Inferior parietal cortex (tissue), 1 donor: ENCODE measurements at regions not wholly inside any gene's neighbourhood (a gene's known extent, or its start where the extent isn't known, plus 50 kb on each side); places are given as distances from the start of the nearest gene placed in this dataset.
A peak's percentile ranks its signal among the peaks of the same experiment; 100 is the strongest.
"Not testable (repeated sequence)": the region's sequence is repeated elsewhere in the genome, so short reads cannot be mapped to it uniquely, and the experiment has no call there.

Experiments
- DNase-seq: peaks from one replicate; pipeline ENCODE4 v3.0.0-alpha.2; 2016; ENCODE audit errors: extremely low spot score

DNA sequence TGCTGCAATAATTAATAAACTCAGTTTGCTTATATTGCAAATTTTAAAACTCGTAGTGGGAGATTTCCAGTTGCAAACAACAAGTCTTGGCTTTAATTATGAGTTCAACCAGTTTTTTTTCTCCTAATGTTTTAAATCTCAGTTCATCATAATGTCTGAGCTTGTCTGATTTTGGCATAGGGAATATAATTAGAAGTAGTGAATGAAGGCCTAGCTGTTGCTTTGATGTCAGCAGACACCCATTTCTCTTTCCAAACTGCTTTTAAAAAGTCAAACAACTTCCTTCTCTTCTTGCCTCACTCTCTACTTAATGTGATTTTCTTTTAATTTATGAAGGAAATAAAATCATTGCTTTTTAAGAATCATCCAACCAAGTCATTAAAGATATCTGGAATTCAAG is 1462.1 kb downstream of the DPP10 start:
- no peak for DNase-seq

DNA sequence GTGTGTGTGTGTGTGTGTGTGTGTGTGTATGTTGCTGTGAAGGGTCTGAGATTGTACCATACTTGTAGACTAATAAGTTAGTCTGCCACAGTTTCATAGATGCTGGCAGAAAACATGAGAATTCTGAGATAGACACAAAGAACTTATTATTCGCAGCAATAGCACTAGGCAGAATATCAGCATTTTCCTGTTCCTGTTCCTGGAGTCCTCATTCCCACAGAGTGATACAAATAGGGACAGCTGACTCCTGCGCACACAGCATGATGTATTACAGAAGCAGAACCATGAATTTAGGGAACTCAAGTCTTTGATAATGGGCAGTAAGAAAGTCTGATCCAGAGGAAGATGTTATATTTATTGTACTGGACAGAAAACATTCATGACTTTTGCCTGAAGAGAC is 1466.3 kb downstream of the DPP10 start:
- DNase-seq = no peak

DNA sequence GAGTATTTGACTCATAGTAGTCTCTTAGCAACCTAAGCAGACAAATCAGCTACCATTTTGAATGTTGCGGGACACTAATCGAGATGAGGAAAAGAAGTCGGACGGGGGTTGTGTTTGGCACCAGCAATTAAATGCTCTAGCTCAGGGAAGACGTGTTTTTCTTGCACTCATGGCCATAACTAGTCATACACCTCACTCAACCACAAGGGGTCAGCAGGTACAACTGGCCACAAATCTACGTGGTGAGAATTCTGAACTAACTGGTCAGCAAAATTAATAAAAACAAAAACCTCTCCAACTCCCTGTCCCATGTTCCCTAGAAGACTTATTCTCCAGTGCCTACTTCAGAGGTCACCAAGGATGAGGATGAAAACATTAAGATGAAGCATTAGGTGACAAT is 1467.8 kb downstream of the DPP10 start:
- DNase-seq = no peak

DNA sequence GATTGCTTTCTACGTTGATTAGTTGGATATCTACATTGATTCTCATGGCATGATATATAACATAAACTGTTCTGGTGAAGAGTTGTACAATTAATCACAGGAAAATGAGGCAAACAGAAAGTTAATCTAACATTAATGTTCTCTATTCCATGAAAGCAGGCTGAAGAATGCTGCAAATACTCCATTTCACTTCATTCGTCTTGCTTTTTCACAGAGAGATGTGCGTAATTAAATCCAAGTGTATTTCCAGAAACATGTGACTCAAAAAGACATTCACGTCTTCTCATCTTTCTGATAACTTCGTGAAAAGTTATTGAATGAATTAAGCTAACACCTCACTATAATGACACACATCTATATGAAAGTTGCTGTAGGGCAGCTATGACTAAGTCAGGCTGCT is 1471.5 kb downstream of the DPP10 start:
- no peak for DNase-seq

DNA sequence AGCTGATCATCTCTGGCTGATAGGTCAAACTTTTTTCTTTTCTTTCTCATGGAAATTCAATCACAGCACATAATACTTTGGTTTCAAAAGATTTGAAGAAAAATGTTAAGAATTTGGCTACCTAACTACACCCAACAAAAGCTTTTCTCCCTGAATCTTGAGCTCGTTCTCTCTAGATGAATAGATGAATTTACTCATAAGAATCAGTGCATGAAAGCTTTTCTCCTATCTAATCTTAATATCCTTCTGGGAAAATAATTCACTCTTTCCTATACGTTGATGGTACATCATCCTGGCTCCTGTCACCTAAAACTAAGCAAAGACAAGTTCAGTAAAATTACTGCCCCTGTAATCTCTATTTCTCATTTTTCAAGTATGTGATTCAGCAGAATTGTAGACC is 1479.1 kb downstream of the DPP10 start:
- no peak for DNase-seq

DNA sequence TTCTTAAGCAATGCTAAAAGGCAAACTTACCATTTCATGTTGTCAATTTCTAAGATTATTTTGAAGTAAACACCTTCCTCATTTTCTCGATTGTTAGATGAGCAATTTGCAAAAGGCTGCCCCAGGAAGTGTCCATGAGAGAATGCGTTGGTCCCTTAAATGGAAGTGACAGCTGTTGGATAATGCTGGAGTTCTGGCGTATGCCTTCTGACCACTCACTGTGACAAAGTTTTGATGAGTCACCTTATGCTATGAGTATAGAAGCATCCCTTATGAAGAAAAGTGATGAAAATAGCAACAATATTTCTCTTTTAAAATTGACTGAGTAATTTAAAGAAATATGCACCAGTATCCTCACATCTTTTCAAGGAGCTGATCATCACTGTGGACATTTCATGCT is 1497.5 kb downstream of the DPP10 start:
- DNase-seq = peak; percentile 25

DNA sequence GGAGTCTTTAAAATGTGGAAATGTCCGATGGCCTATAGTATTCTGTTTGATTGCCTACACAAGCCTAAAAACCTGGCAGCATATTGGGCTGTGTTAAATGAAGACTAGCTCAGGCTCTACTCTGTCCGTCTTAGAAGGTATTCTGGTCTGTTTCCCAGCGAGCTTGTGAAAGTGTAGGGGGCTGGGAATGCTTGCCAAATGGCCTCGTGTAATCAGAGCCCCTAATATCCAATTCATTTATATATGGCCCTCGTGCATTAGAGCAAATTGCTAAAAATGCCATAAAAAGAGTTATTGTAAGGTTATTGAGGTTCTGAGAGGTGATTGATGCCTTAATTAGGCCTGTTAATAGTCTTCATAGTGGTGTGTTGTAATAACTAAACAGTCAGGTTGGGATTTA is 1500.4 kb downstream of the DPP10 start:
- no peak for DNase-seq

DNA sequence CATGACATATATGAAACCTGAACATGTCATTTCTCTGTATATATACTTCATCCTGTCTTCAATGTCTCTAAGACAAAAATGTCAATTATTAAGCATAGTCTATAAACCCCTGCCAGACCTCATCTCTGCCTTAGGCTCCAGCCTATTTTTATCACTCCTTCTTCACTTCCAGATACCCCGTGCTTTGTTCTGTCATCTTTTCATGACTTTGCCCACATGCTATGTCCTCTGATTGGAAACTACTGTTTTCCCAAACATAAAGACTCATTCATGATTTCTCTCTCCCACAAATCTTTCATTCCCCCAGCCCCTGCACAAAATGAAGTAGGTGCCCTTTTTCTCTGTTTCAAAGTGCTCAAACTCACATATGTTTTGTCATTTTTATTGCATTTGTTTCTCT is 1503.9 kb downstream of the DPP10 start:
- no peak for DNase-seq

DNA sequence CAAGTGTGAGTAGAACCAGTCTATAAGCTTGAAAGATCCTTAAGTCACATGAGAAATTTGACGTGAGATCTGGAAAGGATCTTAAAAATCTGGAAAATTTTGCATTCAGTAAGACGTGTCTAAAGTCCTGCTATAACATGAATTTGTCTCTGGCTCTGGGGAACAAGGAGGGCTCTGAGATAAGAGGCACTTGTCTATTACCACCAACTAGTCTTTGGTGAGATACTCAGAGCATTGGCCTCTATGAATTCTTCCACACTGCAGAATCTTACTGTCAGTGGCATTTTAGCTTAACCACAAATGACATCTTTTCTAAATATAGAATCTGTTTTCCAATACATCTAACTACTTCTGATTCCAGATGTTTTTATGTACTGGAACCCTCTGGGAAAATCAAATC is 1504.5 kb downstream of the DPP10 start:
- DNase-seq = no peak

DNA sequence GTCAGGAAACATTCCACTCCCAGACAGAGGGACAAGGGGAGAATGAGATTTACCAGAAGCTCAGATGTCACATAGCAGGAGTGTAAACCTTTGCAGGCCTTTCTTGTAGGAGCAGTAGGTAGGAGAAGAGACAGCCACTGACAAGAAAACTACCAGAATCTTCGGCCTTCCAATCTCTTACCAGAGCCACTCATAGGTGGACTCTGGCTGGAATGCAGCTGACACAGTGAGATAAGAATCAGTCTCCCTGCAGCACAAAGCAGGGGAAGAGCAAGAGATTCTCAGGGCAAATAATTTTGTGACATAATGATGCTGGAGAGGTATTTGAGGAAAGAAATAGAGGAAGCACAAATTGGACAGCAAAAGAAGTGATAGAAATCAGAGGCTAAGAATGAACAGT is 1534.5 kb downstream of the DPP10 start:
- no peak for DNase-seq

DNA sequence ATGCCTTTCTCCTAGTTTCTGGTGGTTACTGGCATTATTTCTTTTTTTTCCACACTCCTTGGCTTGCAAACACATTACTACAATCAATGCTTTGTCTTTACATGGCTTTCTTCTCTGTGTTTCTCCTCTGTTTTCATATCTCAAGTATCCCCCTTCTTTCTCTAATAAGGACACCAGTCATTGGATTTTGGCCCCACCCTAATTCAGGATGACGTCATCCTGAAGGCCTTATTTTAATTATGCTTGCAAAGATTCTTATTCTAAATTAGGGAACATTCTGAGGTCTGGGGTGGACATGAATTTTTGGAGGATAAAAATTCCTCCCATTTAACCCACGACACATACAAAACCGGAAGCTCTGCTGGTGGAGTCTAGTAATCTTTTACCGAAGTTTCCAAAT is 1556.6 kb downstream of the DPP10 start:
- DNase-seq = no peak

DNA sequence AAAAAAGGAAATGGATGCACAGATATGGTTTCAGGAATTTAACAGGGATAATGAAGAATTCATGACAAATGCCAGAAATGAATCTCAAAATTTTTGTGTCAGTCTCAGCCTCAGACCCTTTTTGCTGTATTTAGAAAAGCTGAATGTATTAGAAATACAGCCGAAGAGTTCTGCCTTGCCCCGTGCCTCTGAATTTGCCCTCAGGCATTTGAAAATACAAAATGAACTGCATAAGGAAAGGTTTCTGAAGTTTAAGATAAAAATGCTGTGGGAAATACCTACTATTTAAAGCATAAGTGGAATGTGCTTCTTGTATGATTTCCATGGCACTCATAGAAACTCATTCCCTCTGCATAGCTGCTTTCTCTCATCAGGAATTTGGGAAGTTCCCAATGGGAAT is 1580.6 kb downstream of the DPP10 start:
- no peak for DNase-seq

DNA sequence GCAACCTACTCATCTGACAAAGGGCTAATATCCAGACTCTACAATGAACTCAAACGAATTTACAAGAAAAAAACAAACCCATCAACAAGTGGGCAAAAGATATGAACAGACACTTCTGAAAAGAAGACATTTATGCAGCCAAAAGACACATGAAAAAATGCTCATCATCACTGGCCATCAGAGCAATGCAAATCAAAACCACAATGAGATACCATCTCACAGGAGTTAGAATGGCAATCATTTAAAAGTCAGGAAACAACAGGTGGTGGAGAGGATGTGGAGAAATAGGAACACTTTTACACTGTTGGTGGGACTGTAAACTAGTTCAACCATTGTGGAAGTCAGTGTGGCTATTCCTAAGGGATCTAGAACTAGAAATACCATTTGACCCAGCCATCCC is 1596.3 kb downstream of the DPP10 start:
- not testable (repeated sequence) for DNase-seq

DNA sequence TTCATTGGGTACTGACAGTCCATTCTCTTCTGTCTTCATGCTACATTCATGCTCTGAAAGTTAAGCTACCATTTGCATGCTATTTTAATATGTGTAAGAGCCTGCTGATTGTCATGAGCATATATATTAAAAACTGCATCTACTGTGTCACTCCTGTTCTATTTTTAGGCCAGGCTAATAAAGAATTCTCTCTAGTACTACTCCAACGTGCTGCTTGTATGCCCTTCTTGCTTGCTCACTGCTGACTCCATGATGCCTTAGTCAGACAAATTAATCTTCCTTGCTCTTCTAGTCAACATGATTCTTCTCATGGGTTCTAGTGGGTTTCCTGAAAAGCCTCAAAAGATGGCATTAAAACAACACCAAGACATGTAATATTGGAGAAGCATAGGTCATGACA is 1600.1 kb downstream of the DPP10 start:
- no peak for DNase-seq

DNA sequence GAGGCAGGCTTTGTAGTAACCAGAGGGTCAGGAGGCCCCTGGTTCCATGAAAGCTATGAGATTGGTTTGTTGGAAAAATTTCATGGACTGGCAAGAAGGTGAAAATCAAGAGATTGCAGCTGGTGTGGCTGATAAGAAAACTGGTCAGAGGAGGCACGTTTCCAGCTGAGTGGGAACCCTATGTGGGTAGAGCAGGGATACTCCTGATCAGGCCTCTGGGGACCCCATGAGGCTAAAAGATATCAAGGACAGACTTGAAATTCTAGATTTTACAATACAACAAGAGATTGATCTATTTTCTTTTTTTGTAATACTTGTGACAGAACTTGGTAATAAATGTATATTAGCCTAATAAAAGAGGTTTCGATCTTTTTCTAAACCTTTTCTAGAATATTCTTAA is 1615.1 kb downstream of the DPP10 start:
- no peak for DNase-seq

DNA sequence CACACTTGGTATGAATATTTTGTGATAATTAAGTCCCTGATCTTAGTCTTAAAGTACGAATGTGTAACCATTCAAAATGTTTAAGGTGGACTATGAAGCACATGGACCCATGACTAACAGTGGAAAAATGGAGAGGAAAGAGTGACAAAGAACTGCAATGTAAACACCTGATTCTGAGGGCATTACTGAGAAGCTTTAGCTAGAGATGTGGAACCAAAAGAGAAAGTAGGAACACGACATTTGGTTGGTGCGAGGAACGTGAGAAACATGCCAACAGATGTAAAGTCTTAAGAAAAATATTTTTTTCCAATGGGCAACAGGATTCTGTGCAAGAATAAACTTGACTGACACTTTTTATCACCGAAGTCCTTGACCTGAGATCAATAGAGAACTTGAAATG is 1618.6 kb downstream of the DPP10 start:
- no peak for DNase-seq

DNA sequence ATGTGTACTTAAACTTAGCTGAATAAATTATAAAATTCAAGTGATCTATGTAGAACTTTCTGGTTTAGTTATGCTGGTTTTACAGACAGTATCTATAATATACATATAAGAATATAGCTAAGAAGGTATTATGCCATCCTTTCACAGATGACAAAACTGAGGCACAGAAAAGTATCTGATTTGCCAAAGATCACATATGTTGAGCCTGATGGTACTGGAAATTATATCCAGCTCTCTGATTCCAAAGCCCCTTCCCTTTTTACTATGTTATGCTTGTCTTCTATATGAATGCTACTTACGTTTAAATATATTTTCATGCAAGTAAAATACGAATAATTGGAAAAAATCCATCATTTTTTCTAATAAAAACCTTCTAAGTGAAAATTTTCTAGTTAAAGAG is 1631.3 kb downstream of the DPP10 start:
- peak; percentile 5 for DNase-seq

DNA sequence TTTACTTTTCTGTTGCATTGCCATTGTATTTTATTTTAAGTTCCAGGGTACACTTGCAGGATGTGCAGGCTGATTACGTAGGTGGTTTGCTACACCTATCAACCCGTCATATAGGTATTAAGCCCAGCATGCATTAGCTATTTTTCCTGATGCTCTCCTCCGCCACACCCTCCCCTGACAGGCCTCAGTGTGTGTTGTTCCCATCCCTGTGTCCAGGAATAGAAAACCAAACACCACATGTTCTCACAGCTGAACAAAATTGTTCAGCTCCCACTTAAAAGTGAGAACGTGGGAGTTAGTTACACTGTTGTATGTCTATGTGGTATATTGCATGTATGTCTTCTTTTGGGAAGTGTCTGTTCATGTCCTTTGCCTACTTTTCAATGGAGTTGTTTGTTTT is 1631.7 kb downstream of the DPP10 start:
- DNase-seq = peak; percentile 54

DNA sequence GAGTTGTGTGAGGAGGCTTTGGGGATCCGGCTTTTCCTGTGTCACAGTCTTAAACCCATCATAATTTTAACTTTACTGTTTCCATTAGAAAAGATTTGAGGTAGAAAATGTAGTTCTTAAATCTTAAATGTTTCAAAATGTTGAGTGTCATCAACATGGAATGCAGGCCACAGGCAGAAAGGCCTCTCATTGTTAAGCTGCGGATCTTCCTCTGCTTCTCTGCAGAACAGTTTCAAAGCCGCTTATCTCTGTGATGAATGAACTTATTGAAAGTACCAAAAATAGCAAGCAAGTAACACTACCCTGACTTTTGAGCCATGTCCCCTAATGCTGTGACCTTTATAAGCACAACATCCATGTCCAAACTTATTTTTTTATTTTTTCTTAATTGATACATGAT is 1645.8 kb downstream of the DPP10 start:
- DNase-seq = no peak

DNA sequence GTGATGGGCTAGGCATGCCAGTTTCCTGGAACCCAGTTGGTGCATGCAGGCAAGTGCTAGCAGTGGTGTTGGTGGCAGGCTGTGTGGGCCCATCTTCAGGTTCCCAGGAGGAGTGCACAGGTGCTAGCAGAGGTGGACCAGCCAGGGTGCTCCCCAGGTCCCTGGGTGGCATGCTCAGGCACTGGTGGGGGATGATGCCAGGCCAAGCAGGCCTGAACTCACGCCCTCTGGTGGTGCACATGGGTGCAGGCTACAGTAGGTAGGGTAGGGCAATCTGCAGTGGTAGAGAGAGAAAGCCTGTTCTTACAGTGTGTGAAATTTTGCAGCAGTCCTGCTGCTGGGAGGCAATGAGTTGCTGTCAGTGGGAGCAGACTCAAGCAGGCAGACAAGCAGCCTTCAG is 1651.8 kb downstream of the DPP10 start:
- no peak for DNase-seq

DNA sequence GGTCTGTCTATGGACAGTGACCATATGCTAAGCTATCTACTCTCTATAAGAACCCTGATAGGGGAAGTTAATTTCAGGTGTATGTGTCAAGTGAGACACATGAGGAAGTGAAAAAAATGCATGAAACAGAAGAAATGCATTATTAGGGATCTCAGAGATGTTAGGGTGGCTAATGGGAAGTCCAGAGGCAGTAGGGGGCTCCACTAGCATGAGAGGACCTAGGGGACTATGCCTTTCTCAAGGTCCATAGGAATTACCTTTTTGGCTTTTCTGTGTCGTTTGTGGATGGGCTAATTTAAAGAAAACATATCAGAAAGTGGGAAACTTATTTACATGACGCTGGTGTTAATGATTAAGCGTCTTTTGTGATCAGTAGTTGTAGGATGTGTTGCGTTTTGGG is 1653.2 kb downstream of the DPP10 start:
- DNase-seq = no peak

DNA sequence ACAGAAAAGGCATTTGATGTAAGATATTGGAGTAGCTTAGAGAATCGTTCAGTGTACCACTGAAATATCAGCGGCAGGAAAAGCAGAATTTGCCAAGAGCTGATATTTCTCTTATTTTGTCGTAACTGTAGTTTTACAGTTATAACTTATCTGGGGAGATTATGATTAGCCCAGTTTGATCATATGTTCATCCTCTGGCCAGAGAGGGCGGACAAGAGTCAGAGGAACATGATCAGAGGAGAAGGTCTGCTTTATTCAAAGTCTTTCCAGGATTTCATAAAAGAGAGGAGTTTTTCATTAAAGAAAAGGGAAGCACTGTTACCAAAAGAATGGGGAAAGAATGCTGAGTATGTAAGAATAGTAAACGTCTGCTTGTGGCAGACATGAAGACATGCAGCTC is 1655.6 kb downstream of the DPP10 start:
- no peak for DNase-seq

DNA sequence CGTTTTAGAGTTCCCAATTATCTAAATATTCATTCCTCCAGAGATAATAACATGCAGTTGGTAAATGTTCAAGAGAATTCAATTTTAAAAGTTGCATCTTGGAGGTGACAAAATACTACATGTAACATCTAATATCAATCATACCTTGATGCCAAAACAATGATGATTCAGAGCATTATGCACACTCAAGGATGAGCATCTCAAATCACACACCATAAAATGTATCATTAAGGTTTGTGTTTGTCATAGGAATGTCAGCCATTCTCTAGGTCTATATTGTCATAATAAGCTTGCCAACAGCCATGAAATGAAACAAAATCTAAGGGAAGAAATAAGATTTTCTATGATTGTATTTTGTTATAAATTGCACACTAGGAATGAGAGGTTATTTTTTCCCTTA is 1667.0 kb downstream of the DPP10 start:
- DNase-seq = no peak

DNA sequence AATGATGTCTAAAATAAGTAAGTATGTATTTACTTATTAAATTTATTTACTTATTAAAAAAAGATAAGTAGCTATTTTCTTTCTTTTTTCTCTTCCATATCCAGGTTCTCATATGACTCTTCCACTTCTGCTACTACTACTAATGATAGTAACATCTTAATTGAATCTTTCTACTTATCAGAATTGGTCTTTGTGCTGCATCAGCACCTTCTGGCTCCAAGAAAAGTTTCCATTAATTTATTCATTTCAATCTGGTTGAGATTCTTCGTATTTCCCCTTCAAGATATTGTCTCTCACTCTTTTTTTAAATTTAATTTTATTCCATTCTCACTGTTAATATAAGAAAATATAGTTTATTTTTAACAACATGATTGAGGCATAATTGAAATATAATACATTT is 1675.4 kb downstream of the DPP10 start:
- DNase-seq = no peak

DNA sequence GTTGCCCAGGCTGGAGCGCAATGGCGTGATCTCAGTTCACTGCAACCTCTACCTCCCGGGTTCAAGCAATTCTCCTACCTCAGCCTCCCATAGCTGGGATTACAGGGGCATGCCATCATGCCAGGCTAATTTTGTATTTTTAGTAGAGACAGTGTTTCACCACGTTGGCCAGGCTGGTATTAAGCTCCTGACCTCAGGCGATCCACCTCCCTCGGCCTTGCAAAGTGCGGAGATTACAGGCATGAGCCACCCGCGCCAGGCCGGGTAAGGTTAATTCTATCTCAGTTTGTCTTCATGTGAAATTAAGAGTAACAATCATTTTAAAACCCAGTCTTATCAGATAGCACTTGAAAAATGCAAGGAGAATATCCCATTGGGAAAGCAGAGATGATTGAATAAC is 1681.7 kb upstream of the DDX18 start:
- no peak for DNase-seq
